Left lung (tissue), 4 donors: ENCODE measurements at regions not wholly inside any gene's neighbourhood (a gene's known extent, or its start where the extent isn't known, plus 50 kb on each side); places are given as distances from the start of the nearest gene placed in this dataset.

ENCODE experiments used
- ATAC-seq: fragments of 200-7000 bp; cut with Tn5 transposase; one replicate; pipeline ENCODE4 v1.9.1; 2020; ENCODE audit warnings: moderate library complexity
- DNase-seq, 4 donors: peaks; one replicate each; pipeline ENCODE4 v3.0.0-alpha.2; 2013 to 2020
- H3K27ac ChIP-seq, 2 donors: fragments of 200-600 bp; sonication (generic) in 1 of 2; one replicate each; pipeline versions ENCODE4 v1.5.0 to v1.8.0; 2020 to 2021
- H3K27me3 ChIP-seq, 2 donors: fragments of 200-600 bp; sonication (generic) in 1 of 2; one replicate each; pipeline versions ENCODE4 v1.5.0 to v1.8.0; 2020 to 2021
- H3K36me3 ChIP-seq, 2 donors: fragments of 200-600 bp; sonication (generic) in 1 of 2; one replicate each; pipeline versions ENCODE4 v1.5.0 to v1.8.0; 2020 to 2021
- H3K4me1 ChIP-seq, 2 donors: fragments of 200-600 bp; one replicate each; pipeline ENCODE4 v1.8.0; 2021
- H3K4me3 ChIP-seq, 2 donors: fragments of 200-600 bp; sonication (generic) in 1 of 2; one replicate each; pipeline versions ENCODE4 v1.5.0 to v1.8.0; 2020 to 2021; ENCODE audit warnings: mild to moderate bottlenecking in 1 of 2
- H3K9me3 ChIP-seq, 2 donors: fragments of 200-600 bp; sonication (generic) in 1 of 2; one replicate each; pipeline versions ENCODE4 v1.5.0 to v1.8.0; 2020 to 2021
- intact Hi-C, 2 donors: fragments of 100-400 bp; cut with DNase I; formaldehyde crosslinking; loops; one replicate each; pipeline versions ENCODE4 v1.11.2 to v1.14.2; 2022
- TF ChIP-seq, protein P1 (sequence below), 2 donors: fragments of 200-600 bp; sonication (generic) in 1 of 2; IDR thresholded peaks; one replicate each; pipeline versions ENCODE4 v1.5.0 to v1.8.0; 2021; ENCODE audit warnings: antibody characterized with exemption in 2 of 2
- donor health status: DM: no; HTN: yes; CAD: no.
- donor health status: DM: no; HTN: no; CAD: no.

DNA sequence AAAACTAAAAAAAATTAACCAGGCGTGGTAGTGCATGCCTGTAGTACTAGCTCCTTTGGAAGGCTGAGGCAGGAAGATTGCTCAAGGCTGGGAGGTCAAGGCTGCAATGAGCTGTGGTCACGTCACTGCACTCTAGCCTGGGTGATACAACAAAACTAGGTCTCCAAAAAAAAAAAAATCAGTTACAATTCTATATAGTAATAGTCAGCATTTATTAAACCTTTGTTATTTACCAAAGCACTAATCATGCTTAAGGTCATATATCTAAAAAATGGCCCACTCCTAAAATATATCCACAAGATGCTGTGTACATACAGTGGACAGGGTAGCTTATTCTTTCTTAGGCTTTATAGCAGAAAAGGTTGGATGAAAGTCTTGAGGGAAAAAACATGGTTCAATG, 152.4 kb downstream of the TFAP2A start:
- Histone ChIP-seq H3K9me3 (no peaks in the 10 kb centered on the region), H3K27me3 (peaks cover 0 to under 1% of the 10 kb centered on the region in 2 donors), H3K36me3 (no peaks in the 10 kb centered on the region), H3K4me3 (no peak overlapping the region), H3K27ac (no peak overlapping the region), H3K4me1 (no peaks in the 10 kb centered on the region)
- ATAC-seq (no peak), DNase-seq (no peak)
- TF ChIP-seq, protein P1, sequence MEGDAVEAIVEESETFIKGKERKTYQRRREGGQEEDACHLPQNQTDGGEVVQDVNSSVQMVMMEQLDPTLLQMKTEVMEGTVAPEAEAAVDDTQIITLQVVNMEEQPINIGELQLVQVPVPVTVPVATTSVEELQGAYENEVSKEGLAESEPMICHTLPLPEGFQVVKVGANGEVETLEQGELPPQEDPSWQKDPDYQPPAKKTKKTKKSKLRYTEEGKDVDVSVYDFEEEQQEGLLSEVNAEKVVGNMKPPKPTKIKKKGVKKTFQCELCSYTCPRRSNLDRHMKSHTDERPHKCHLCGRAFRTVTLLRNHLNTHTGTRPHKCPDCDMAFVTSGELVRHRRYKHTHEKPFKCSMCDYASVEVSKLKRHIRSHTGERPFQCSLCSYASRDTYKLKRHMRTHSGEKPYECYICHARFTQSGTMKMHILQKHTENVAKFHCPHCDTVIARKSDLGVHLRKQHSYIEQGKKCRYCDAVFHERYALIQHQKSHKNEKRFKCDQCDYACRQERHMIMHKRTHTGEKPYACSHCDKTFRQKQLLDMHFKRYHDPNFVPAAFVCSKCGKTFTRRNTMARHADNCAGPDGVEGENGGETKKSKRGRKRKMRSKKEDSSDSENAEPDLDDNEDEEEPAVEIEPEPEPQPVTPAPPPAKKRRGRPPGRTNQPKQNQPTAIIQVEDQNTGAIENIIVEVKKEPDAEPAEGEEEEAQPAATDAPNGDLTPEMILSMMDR (IDR thresholded peaks at IDR 0.05): no peak
- intact Hi-C loops: no loop called here

DNA sequence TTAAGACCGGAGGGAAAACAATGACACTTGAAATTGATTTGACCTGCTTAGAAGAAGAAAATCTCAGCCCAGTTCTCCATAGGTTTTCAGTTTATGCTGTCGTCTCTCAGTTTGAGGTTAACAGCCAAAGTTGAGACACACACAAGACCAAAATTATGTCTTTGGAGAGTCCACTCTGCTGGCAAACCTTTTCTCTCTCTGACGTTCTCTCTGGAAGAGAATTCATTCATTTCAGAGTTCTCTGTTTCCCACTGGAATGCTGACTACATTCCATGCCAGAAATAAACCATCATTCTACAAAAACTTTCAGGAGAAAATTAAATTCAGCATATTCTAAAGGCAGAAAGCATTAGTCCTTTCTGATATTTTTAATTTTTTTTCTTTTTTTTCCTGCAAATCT, 155.2 kb downstream of the TFAP2A start:
- no peaks in the 10 kb centered on the region for H3K9me3 ChIP-seq
- no peaks in the 10 kb centered on the region for H3K36me3 ChIP-seq
- no peak overlapping the region for H3K27ac ChIP-seq
- TF ChIP-seq, protein P1 (IDR thresholded peaks at IDR 0.05): no peak
- no peaks in the 10 kb centered on the region for H3K27me3 ChIP-seq
- no peak for ATAC-seq
- intact Hi-C loops: no loop called here
- no peak for DNase-seq
- H3K4me1 ChIP-seq: no peaks in the 10 kb centered on the region
- no peak overlapping the region for H3K4me3 ChIP-seq

DNA sequence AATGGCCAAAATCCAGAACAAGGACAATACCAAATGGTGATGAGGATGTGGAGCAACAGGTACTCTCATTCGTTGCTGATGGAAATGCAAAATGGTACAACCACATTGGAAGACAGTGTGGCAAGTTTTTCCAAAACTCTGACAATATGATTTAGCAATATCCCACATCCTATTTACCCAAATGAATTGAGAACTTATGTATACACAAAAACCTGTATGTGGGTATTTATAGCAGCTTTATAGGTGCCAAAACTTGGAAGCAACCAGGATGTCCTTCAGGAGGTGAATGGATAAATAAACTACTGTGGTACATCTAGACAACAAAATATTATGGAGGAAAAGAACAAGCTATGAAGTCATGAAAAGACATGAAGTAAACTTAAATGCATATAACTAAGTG, 156.5 kb downstream of the TFAP2A start:
- DNase-seq (no peak), ATAC-seq (no peak)
- H3K36me3 ChIP-seq: no peaks in the 10 kb centered on the region
- no peak overlapping the region for H3K27ac ChIP-seq
- H3K4me3 ChIP-seq: no peak overlapping the region
- no peaks in the 10 kb centered on the region for H3K4me1 ChIP-seq
- TF ChIP-seq, protein P1 (IDR thresholded peaks at IDR 0.05): no peak
- no peaks in the 10 kb centered on the region for H3K9me3 ChIP-seq
- intact Hi-C loops: no loop called here
- no peaks in the 10 kb centered on the region for H3K27me3 ChIP-seq

DNA sequence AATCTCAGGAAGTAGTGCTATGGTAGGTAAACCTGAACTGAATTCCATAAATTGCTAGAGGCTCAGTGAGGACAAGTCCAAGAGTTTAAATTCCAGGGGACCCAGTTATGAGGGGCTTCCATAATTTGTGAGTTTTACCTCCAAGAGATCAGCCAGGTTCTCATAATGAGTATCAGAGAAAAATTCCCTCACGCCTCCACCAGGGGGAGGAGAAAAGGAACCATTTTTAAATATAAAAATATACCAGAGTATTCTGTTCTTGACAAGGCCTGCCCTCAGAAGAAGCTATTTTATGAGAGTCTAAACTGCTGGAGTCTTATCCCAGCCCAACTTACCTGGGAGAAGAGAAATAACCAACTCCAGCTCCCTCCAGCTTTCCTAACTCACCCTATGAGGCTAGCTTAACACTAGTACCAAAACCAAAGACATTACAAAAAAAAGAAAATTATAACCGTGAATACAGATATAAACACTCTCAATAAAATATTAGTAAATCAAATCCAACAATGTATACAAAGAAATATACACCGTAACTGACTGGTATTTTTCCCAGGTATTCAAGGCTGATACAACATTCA, 158.7 kb downstream of the TFAP2A start:
- ATAC-seq (no peak), DNase-seq (no peak)
- Histone ChIP-seq H3K4me1 (no peaks in the 10 kb centered on the region), H3K27me3 (peaks cover 0 to 5% of the 10 kb centered on the region in 2 donors), H3K4me3 (no peak overlapping the region), H3K36me3 (no peaks in the 10 kb centered on the region), H3K9me3 (no peaks in the 10 kb centered on the region), H3K27ac (no peak overlapping the region)
- intact Hi-C loops: no loop called here
- TF ChIP-seq, protein P1 (IDR thresholded peaks at IDR 0.05): no peak

DNA sequence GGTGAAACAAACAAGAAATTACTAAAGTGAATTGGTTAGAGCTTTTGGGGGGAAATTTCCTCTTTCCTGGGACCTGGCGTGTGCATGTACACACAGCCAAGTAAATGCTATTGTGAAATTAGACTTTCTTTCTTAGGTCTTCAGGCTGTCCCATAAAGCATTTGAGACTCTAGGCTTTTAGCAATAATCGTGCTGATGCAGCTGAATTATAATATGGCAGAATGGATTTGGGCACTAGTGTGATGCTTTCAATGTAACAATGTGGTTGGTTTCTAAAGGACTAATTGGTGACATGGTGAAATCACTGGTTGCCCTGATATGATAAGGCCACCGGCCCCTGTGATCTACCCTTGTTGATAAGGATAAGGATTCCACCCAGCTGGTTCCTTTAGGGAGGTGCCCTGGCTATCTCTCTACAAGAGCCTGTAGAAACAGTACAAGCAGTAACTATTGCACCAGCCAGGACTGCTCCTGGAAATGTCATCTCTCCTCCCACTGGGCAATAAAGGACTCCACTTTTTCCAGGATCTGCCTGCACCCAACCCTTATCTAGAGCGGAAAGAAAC, 164.1 kb downstream of the TFAP2A start:
- H3K36me3 ChIP-seq: no peaks in the 10 kb centered on the region
- intact Hi-C loops: no loop called here
- no peaks in the 10 kb centered on the region for H3K9me3 ChIP-seq
- TF ChIP-seq, protein P1 (IDR thresholded peaks at IDR 0.05): no peak
- ATAC-seq: no peak
- H3K27me3 ChIP-seq: peaks cover 0 to 5% of the 10 kb centered on the region in 2 donors
- no peaks in the 10 kb centered on the region for H3K4me1 ChIP-seq
- no peak for DNase-seq
- H3K4me3 ChIP-seq: no peak overlapping the region
- no peak overlapping the region for H3K27ac ChIP-seq
